ENCODE measurements at regions not wholly inside any gene's neighbourhood (a gene's known extent, or its start where the extent isn't known, plus 50 kb on each side); places are given as distances from the start of the nearest gene placed in this dataset.
"Not testable (repeated sequence)": the region's sequence is repeated elsewhere in the genome, so short reads cannot be mapped to it uniquely, and the experiment has no call there.

DNA sequence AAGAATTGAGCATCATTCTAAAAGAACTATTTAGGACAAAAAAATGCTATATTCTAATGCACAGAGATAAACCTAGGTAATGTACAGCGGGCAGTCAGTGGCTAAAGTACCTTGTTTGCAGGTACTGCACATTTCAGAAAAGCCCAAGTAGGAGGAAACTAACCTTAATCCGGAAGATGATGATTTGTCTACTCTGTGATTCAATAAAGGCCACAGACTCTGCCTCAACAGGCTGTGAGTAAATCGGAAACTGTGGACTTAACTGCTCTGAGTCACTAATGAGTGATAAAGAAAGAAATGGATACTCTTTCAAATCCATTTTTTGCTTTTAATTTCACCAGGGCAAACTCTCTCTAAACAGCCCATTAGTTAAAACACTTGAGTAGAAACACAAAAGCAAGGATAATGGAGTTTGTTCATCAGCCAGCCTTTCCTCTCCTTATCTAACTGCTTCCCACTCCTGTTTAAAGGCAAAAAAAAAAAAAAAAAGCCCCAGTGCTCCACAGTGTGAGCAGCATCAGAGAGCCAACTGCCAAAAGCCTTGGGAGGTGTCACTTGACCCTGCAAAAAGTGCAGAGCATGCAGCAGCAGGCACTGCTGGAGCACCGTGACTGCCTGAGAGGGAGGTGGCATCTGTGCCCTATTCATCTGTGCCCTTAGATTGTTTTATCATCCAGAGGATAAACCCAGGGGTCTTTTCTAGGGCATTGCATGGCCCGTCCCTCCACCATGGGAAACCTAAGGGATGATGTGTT lies 187.7 kb downstream of the SATB1 start:
- peak in 1 of 2 donors; percentile 25 for DNase-seq (ENCODE audit: low read depth in 2 of 2)

- DNase-seq (ENCODE audit: low read depth in 2 of 2) = no peak
Measured at GRCh38 chr3:18236726-18237125, 188.4 kb downstream of the SATB1 start.

- DNase-seq (ENCODE audit: low read depth in 2 of 2) = no peak
Measured at GRCh38 chr3:18234717-18235335, 190.3 kb downstream of the SATB1 start.

GRCh38 chr3:18233987-18234716 lies 191.0 kb downstream of the SATB1 start:
- DNase-seq (ENCODE audit: low read depth in 2 of 2) = no peak

DNA sequence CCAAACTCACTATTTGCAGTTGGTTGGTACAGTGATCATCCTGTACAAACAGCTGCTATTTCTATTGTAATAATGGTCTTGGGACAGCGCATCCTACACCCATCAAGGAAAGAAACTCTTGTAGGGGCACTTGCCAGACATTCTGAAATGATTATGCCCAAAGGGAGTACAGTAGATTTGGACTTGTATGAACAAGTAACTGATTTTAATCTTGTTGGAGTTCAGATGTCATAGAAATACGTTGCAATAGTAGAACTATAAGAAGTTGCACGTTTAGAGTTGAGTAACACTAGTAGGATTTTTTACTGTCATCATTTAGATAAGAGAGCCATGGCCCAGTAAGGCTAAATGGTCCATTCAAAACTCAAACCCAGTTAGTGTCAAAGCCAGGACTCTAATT lies 192.8 kb downstream of the SATB1 start:
- no peak for DNase-seq (ENCODE audit: low read depth in 2 of 2)

- no peak for DNase-seq (ENCODE audit: low read depth in 2 of 2)
Measured at GRCh38 chr3:18228060-18228459, 197.1 kb downstream of the SATB1 start.

DNA sequence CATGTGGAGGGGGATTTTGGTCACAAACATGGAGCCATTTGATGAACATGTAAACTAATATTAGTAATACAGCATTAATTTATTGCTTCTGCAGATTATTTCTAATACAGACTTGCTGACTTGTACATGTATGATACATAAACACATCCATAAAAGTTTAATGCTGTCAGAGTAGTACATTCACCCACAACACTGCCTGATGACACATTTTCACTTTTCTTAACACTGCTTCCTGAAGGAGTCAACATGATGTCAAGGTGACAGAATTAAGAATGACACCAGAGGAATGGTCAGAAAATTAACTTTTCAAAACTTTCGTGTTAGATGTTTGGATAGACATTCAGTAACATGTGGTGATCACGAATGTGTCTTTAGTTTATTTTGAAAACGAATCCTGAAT lies 199.4 kb downstream of the SATB1 start:
- DNase-seq (ENCODE audit: low read depth in 2 of 2) = no peak

DNA sequence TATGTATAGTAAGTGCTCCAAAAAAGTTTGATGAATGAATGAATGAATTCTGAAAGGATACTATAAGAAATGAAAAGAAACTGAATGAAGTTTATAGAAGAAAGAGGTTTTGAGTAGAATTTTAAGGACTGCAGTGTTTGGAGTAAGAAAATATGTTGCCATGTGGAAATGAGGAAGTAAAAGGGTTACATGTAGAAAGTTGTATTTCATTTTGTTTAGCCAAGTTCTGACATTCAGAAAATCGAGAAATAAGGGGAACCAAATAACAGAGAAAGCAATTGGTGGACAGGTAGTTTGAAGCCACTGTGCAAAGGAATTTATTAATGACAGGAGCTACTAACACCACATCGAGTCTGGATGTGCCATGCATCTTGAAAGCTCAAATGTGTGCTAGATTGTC lies 200.7 kb downstream of the SATB1 start:
- DNase-seq (ENCODE audit: low read depth in 2 of 2) = no peak

DNA sequence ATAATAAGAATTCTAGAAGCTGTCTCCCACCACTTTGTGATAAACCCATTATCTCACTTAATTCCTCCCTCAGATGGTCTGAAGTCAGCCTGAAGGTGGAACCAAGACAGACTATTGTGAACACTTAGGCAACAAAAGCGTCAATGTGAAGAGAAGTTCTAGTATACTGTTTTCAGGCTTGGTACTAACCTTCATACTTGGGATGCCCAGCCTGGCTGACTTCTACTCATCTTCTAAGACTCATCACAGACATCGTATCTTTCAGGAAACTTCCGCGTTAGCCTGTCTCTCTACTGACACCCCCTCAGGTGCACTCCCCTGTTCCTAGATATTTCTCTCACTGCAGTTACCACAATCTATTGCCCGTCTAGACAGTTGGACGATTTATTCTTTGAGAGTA lies 201.2 kb downstream of the SATB1 start:
- no peak for DNase-seq (ENCODE audit: low read depth in 2 of 2)

- DNase-seq (ENCODE audit: low read depth in 2 of 2) = no peak
Measured at GRCh38 chr3:18223571-18223970, 201.6 kb downstream of the SATB1 start.

GRCh38 chr3:18222686-18223085 lies 202.5 kb downstream of the SATB1 start:
- DNase-seq (ENCODE audit: low read depth in 2 of 2) = no peak

- DNase-seq (ENCODE audit: low read depth in 2 of 2) = no peak
Measured at GRCh38 chr3:18217507-18218174, 207.5 kb downstream of the SATB1 start.

DNA sequence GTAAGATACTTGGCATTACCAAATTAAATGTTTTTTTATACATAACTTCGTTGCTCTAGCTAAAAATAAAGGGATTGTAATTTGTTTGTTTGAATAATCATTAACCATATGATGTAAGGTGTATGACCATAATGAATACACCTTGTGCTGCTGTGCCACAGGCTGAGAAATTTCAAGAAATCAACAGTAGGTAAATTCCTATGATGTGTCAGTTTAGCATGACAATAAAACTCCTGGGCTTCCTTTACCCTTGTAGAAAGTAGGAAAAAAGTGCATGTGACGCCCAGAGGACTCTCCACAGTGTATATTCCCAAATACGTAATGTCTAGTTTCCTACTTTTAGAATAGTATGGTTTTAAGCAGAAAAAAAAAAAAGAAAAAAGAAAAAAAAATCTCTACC lies 208.1 kb downstream of the SATB1 start:
- no peak for DNase-seq (ENCODE audit: low read depth in 2 of 2)

DNA sequence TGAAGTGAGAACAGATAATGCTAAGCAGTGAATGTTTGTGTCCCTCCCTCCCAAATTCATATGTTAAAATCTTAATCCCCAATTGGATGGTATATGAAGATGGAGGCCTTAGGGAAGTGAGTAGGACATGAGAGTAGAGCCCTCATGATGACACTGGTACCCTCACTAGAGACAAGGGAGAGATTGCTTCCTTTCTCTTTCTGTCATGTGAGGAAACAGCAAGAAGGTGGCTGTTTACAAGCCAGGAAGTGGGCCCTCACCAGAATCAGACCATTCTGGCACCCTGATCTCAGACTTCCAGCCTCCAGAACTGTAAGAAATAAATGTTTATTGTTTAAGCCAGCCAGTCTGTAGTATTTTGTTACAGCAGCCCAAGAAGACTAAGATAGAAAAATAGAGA lies 209.5 kb downstream of the SATB1 start:
- DNase-seq (ENCODE audit: low read depth in 2 of 2) = no peak

DNA sequence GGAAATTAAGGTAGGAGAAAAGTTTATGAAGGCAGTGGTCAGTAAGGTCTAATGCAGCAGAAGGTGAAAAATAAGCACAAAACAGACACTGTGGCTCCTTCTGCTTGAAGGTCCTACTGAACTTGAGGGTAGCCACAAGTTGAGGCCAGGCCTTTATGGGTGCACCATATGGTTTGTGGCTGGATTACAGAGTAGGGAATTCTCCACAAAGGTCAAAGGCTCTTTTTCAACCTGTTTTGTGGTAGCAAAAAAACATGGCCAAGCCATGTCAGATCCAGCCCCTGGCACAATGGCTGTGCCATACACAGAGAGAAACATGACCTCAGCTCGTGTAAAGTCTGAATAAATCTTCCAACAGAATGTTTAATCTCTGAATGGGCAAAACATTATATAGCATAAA lies 214.0 kb downstream of the SATB1 start:
- no peak for DNase-seq (ENCODE audit: low read depth in 2 of 2)

GRCh38 chr3:18208856-18209255 lies 216.3 kb downstream of the SATB1 start:
- DNase-seq (ENCODE audit: low read depth in 2 of 2) = no peak

- DNase-seq (ENCODE audit: low read depth in 2 of 2) = no peak
Measured at GRCh38 chr3:18208091-18208490, 217.0 kb downstream of the SATB1 start.

DNA sequence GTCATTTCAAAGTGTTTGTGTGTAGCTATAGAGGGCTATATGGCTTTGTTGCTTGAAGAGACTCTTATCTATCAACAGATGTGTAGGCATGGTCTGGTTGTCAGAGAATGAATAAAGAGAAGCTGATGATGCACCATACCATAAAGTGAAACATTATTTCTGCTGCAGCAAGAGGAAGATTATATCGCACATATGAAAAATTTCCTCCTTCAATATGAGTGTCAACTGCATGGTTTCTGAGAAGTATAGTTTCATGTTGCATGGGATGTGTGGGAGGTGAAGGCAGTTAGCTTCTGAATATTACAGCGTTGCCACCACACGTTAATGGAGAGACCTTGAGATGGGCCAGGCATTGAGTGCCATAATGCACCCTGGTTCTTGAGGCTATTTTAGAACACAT lies 217.9 kb downstream of the SATB1 start:
- DNase-seq (ENCODE audit: low read depth in 2 of 2) = no peak

DNA sequence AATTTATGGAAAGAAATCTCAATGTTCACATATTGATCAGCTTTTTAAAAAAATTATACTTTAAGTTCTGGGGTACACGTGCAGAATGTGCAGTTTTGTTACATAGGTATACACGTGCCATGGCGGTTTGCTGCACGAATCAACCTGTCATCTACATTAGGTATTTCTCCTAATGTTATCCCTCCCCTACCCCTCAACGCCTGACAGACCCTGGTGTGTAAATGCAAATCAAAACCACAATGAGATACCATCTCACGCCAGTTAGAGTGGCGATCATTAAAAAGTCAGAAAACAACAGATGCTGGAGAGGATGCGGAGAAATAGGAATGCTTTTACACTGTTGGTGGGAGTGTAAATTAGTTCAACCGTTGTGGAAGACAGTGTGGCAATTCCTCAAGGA lies 219.4 kb downstream of the SATB1 start:
- not testable (repeated sequence) for DNase-seq (ENCODE audit: low read depth in 2 of 2)

- no peak for DNase-seq (ENCODE audit: low read depth in 2 of 2)
Measured at GRCh38 chr3:18201315-18201714, 223.8 kb downstream of the SATB1 start.

- no peak for DNase-seq (ENCODE audit: low read depth in 2 of 2)
Measured at GRCh38 chr3:18199757-18200156, 225.4 kb downstream of the SATB1 start.

GRCh38 chr3:18195836-18196235 lies 229.3 kb downstream of the SATB1 start:
- DNase-seq (ENCODE audit: low read depth in 2 of 2) = no peak
